GM12864 (cell line): ENCODE measurements at regions not wholly inside any gene's neighbourhood (a gene's known extent, or its start where the extent isn't known, plus 50 kb on each side); places are given as distances from the start of the nearest gene placed in this dataset.

Experiments
- DNase-seq: peaks from one replicate; pipeline ENCODE4 v3.0.0-alpha.2; 2011; ENCODE audit warnings: low read depth
- H3K4me3 ChIP-seq: 2 replicates; pipeline ENCODE4 v1.5.1; 2011; ENCODE audit warnings: mild to moderate bottlenecking, low read depth, low read length, control low read depth
- CTCF ChIP-seq: IDR thresholded peaks from 2 replicates; pipeline ENCODE4 v1.5.1; 2011; ENCODE audit warnings: low read depth, mild to moderate bottlenecking, moderate library complexity, low read length, control low read depth, inconsistent platforms; ENCODE audit errors: missing control alignments

DNA sequence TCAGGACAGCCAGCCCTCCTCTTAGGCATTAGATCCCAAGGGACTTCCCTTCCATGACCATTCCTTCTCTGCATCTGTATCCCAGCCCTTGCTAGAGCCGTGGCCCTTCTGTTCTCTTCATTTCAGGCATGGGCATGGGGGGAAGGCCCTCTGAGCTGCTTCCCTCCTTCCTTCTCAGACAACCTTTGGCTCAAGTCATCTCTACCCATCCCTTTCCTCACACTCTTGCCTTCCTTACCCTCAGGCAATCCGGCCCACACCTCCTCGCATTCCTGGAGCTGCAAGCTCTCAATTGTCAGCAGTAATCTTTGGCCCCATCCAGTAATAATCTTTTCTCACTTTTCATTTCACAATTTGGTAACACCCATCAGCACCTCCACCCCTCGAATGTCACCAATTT is 426.9 kb upstream of the JARID2 start:
- TF ChIP-seq CTCF = no peak
- DNase-seq = no peak
- H3K4me3 ChIP-seq = no peak overlapping the region

DNA sequence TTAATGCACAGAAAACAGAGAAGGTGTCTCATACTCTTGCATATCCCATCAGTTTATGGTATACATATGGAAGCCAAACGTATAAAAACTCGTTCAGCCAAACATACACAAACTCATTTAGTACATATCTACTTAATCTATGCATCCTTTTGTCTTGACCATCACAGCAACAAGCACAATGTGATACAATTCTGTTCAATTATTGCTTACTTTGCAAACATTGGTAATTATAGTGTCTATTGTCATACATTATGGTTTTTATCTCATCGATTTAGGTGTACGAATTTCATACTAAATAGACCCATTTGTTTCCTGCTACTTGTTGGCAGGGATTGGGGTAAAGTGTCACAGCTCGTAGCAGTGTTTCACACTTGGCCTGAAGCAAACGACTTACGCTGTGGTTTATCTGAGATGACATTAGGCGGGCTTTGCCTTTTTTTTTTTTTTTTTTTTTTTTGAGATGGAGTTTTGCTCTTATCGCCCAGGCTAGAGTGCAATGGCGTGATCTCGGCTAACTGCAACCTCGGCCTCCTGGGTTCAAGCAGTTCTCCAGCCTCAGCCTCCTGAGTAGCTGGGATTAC is 425.9 kb upstream of the JARID2 start:
- no peak overlapping the region for H3K4me3 ChIP-seq
- TF ChIP-seq CTCF = no peak

GRCh38 chr6:14822012-14822553 is 423.8 kb upstream of the JARID2 start:
- no peak for TF ChIP-seq CTCF
- DNase-seq = no peak
- no peak overlapping the region for H3K4me3 ChIP-seq

More for the DNA sequence above, 425.9 kb upstream of the JARID2 start:
- DNase-seq = no peak

- DNase-seq = no peak
- H3K4me3 ChIP-seq = no peak overlapping the region
- no peak for TF ChIP-seq CTCF
Observed at GRCh38 chr6:14822679-14823078, 423.2 kb upstream of the JARID2 start.

- DNase-seq = no peak
Observed at GRCh38 chr6:14824060-14824459, 421.8 kb upstream of the JARID2 start.

GRCh38 chr6:14824484-14825275 is 421.2 kb upstream of the JARID2 start:
- H3K4me3 ChIP-seq = no peak overlapping the region
- no peak for TF ChIP-seq CTCF
- no peak for DNase-seq

More at GRCh38 chr6:14824060-14824459, 421.8 kb upstream of the JARID2 start:
- no peak for TF ChIP-seq CTCF
- no peak overlapping the region for H3K4me3 ChIP-seq
